Jurkat, Clone E6-1 (cell line): ENCODE measurements at regions not wholly inside any gene's neighbourhood (a gene's known extent, or its start where the extent isn't known, plus 50 kb on each side); places are given as distances from the start of the nearest gene placed in this dataset.
"Not testable (repeated sequence)": the region's sequence is repeated elsewhere in the genome, so short reads cannot be mapped to it uniquely, and the experiment has no call there.

Experiments
- DNase-seq: peaks from one replicate; pipeline ENCODE4 v3.0.0-alpha.2; 2011; ENCODE audit warnings: low read depth, low spot score
- H3K4me3 ChIP-seq: 2 replicates; pipeline ENCODE4 v1.5.1; 2011; ENCODE audit warnings: mild to moderate bottlenecking, low read length, control low read depth, moderate library complexity

GRCh38 chrX:96112689-96113088 lies 572.0 kb upstream of the DIAPH2 start:
- no peak overlapping the region for H3K4me3 ChIP-seq
- no peak for DNase-seq

- DNase-seq = no peak
- H3K4me3 ChIP-seq = no peak overlapping the region
Observed at GRCh38 chrX:96126182-96126581, 558.5 kb upstream of the DIAPH2 start.

- not testable (repeated sequence) for DNase-seq, H3K4me3 ChIP-seq
Observed at GRCh38 chrX:96128058-96128457, 556.6 kb upstream of the DIAPH2 start.

- no peak overlapping the region for H3K4me3 ChIP-seq
- no peak for DNase-seq
Observed at GRCh38 chrX:96140796-96141195, 543.8 kb upstream of the DIAPH2 start.

- DNase-seq = no peak
- no peak overlapping the region for H3K4me3 ChIP-seq
Observed at GRCh38 chrX:96147681-96148080, 537.0 kb upstream of the DIAPH2 start.

- no peak overlapping the region for H3K4me3 ChIP-seq
- no peak for DNase-seq
Observed at GRCh38 chrX:96170626-96171025, 514.0 kb upstream of the DIAPH2 start.

GRCh38 chrX:96176921-96177320 lies 507.7 kb upstream of the DIAPH2 start:
- H3K4me3 ChIP-seq = no peak overlapping the region

GRCh38 chrX:96181605-96182004 lies 503.0 kb upstream of the DIAPH2 start:
- no peak for DNase-seq
- no peak overlapping the region for H3K4me3 ChIP-seq

More at GRCh38 chrX:96176921-96177320, 507.7 kb upstream of the DIAPH2 start:
- no peak for DNase-seq

GRCh38 chrX:96182366-96182765 lies 502.3 kb upstream of the DIAPH2 start:
- H3K4me3 ChIP-seq = no peak overlapping the region
- peak; percentile 2 for DNase-seq

GRCh38 chrX:96183391-96183790 lies 501.3 kb upstream of the DIAPH2 start:
- H3K4me3 ChIP-seq = no peak overlapping the region
- no peak for DNase-seq

- H3K4me3 ChIP-seq = no peak overlapping the region
- DNase-seq = no peak
Observed at GRCh38 chrX:96183843-96184242, 500.8 kb upstream of the DIAPH2 start.

GRCh38 chrX:96204928-96205327 lies 479.7 kb upstream of the DIAPH2 start:
- no peak overlapping the region for H3K4me3 ChIP-seq

GRCh38 chrX:96211953-96212352 lies 472.7 kb upstream of the DIAPH2 start:
- no peak overlapping the region for H3K4me3 ChIP-seq
- no peak for DNase-seq

More at GRCh38 chrX:96204928-96205327, 479.7 kb upstream of the DIAPH2 start:
- no peak for DNase-seq

- DNase-seq, H3K4me3 ChIP-seq: not testable (repeated sequence)
Observed at GRCh38 chrX:96214681-96215080, 470.0 kb upstream of the DIAPH2 start.

- DNase-seq = peak; percentile 1
- no peak overlapping the region for H3K4me3 ChIP-seq
Observed at GRCh38 chrX:96224279-96224678, 460.4 kb upstream of the DIAPH2 start.

GRCh38 chrX:96244955-96245354 lies 439.7 kb upstream of the DIAPH2 start:
- DNase-seq = no peak
- H3K4me3 ChIP-seq = no peak overlapping the region

GRCh38 chrX:96246436-96246835 lies 438.2 kb upstream of the DIAPH2 start:
- H3K4me3 ChIP-seq = no peak overlapping the region
- no peak for DNase-seq
